HCT116 (cell line): ENCODE measurements at regions not wholly inside any gene's neighbourhood (a gene's known extent, or its start where the extent isn't known, plus 50 kb on each side); places are given as distances from the start of the nearest gene placed in this dataset.

ENCODE experiments used
- ATAC-seq: fragments of 200-7000 bp; cut with Tn5 transposase; 2 replicates; pipeline ENCODE4 v1.9.1; 2020; ENCODE audit warnings: mild to moderate bottlenecking, moderate library complexity
- BruUV-seq: library from RNA; stranded (reverse); fragments of 400-500 nt; replicated peaks from 2 replicates; lab custom pipeline; 2021; lab: Mats Ljungman, UMichigan
- CTCF ChIA-PET: fragments of 300-600 bp; sonication (Branson Sonifier 250); formaldehyde crosslinking; loops from one replicate; lab custom pipeline; 2021; ENCODE audit warnings: antibody characterized with exemption; lab: Charles Lee
- POLR2A ChIA-PET: fragments of 300-600, 350-600 bp; sonication (Branson Sonifier 250); formaldehyde crosslinking; loops from one replicate; lab custom pipeline; 2021; ENCODE audit warnings: antibody characterized with exemption; lab: Charles Lee
- RAD21 ChIA-PET, 2 experiments: fragments of 300-600 bp; sonication (Branson Sonifier 250); formaldehyde crosslinking; loops; one replicate each; lab custom pipeline; 2023; ENCODE audit warnings: low total read pairs in 2 of 2; ENCODE audit not compliant: uncharacterized antibody in 2 of 2, unreplicated experiment in 2 of 2, low non-redundant PET in 1 of 2; lab: Charles Lee
- DNase-seq: peaks from one replicate; pipeline ENCODE4 v3.0.0-alpha.2; 2010; ENCODE audit warnings: low read depth, low spot score
- H2AFZ ChIP-seq: fragments of 200-600 bp; shearing (Covaris generic), sonication (generic); 2 replicates; pipeline ENCODE4 v1.6.1; 2017; ENCODE audit warnings: low read depth, mixed run types, mixed read lengths, antibody characterized with exemption, low read length; ENCODE audit not compliant: poor library complexity, severe bottlenecking
- H3K27ac ChIP-seq: 2 replicates; pipeline ENCODE4 v1.5.1; 2012; ENCODE audit warnings: low read depth, low read length
- H3K27me3 ChIP-seq: fragments of 200-600 bp; sonication (generic); 2 replicates; pipeline ENCODE4 v1.6.1; 2016; ENCODE audit warnings: mixed run types, low read length, mixed read lengths; ENCODE audit not compliant: insufficient read depth
- H3K36me3 ChIP-seq, 2 experiments: fragments of 200-500 bp in 1 of 2; fragments of 200-600 bp in 1 of 2; sonication (Bioruptor generic) in 1 of 2; sonication (generic) in 1 of 2; 2 replicates each; pipeline versions ENCODE4 v1.5.1 to v1.6.1; 2014 to 2016; ENCODE audit warnings: low read length in 2 of 2, inconsistent platforms in 1 of 2, mixed read lengths in 1 of 2, mixed run types in 1 of 2; ENCODE audit not compliant: insufficient read depth in 2 of 2, control insufficient read depth in 1 of 2
- H3K4me1 ChIP-seq, 2 experiments: fragments of 200-600 bp in 1 of 2; sonication (generic) in 1 of 2; 2 replicates each; pipeline versions ENCODE4 v1.5.1 to v1.6.1; 2012 to 2017; ENCODE audit warnings: low read length in 2 of 2, inconsistent platforms in 1 of 2, mild to moderate bottlenecking in 1 of 2, mixed read lengths in 1 of 2, mixed run types in 1 of 2, moderate library complexity in 1 of 2; ENCODE audit not compliant: insufficient read depth in 2 of 2, control insufficient read depth in 1 of 2
- H3K4me2 ChIP-seq: fragments of 200-600 bp; sonication (generic); 2 replicates; pipeline ENCODE4 v1.6.1; 2017; ENCODE audit warnings: mixed run types, low read length, mixed read lengths
- H3K4me3 ChIP-seq, 2 experiments: fragments of 200-600 bp in 1 of 2; sonication (generic) in 1 of 2; replicated peaks in 1 of 2; 2 replicates each; pipeline ENCODE4 v1.5.1; 2011 to 2016; ENCODE audit warnings: low read length in 2 of 2, control low read depth in 1 of 2, low read depth in 1 of 2, mild to moderate bottlenecking in 1 of 2, mixed read lengths in 1 of 2, mixed run types in 1 of 2
- H3K79me2 ChIP-seq: fragments of 200-600 bp; sonication (generic); 2 replicates; pipeline ENCODE4 v1.6.1; 2017; ENCODE audit warnings: mild to moderate bottlenecking, mixed run types, low read length, moderate library complexity, mixed read lengths; ENCODE audit not compliant: insufficient read depth
- H3K9ac ChIP-seq: fragments of 200-600 bp; sonication (generic); 2 replicates; pipeline ENCODE4 v1.6.1; 2016; ENCODE audit warnings: low read length, mixed read lengths
- H3K9me2 ChIP-seq: fragments of 200-600 bp; sonication (generic), shearing (Covaris generic); 2 replicates; pipeline ENCODE4 v1.6.1; 2017; ENCODE audit warnings: mixed run types, mild to moderate bottlenecking, moderate library complexity; ENCODE audit not compliant: insufficient read depth
- H3K9me3 ChIP-seq, 2 experiments: fragments of 200-500 bp in 1 of 2; fragments of 200-600 bp in 1 of 2; sonication (Bioruptor generic) in 1 of 2; sonication (generic) in 1 of 2; 2 replicates each; pipeline ENCODE4 v1.6.1; 2014 to 2017; ENCODE audit warnings: low read length in 2 of 2, mixed read lengths in 2 of 2, inconsistent platforms in 1 of 2, low read depth in 1 of 2, mild to moderate bottlenecking in 1 of 2, mixed run types in 1 of 2, moderate library complexity in 1 of 2; ENCODE audit not compliant: control insufficient read depth in 1 of 2, insufficient read depth in 1 of 2
- H4K20me1 ChIP-seq: fragments of 200-600 bp; sonication (generic), shearing (Covaris generic); 2 replicates; pipeline ENCODE4 v1.6.1; 2017; ENCODE audit warnings: mixed run types, mild to moderate bottlenecking, moderate library complexity; ENCODE audit not compliant: insufficient read depth
- CEBPB ChIP-seq: IDR thresholded peaks from 2 replicates; pipeline ENCODE4 v1.6.1; 2012; ENCODE audit warnings: low read depth
- CTCF ChIP-seq, 3 experiments: fragments of 200-600 bp in 1 of 3; sonication (generic) in 1 of 3; IDR thresholded peaks in 2 of 3; conservative IDR thresholded peaks in 1 of 3; 2 replicates each; pipeline ENCODE4 v1.5.1; 2012 to 2017; ENCODE audit warnings: low read depth in 2 of 3, low read length in 2 of 3, antibody characterized with exemption in 1 of 3, borderline replicate concordance in 1 of 3, control low read depth in 1 of 3, mild to moderate bottlenecking in 1 of 3, mixed read lengths in 1 of 3, mixed run types in 1 of 3, moderate library complexity in 1 of 3; ENCODE audit not compliant: insufficient read depth in 1 of 3
- ELF1 ChIP-seq: IDR thresholded peaks from 2 replicates; pipeline ENCODE4 v1.6.1; 2012; ENCODE audit warnings: low read depth, borderline replicate concordance
- EZH2phosphoT487 ChIP-seq: fragments of 200-600 bp; IDR thresholded peaks from 2 replicates; pipeline ENCODE4 v1.6.1; 2018; ENCODE audit warnings: antibody characterized with exemption, borderline replicate concordance
- FOSL1 ChIP-seq: IDR thresholded peaks from 2 replicates; pipeline ENCODE4 v1.6.1; 2012; ENCODE audit warnings: low read depth
- JUND ChIP-seq: IDR thresholded peaks from 2 replicates; pipeline ENCODE4 v1.6.1; 2012
- MAX ChIP-seq: IDR thresholded peaks from 2 replicates; pipeline ENCODE4 v1.6.1; 2012
- POLR2AphosphoS5 ChIP-seq: IDR thresholded peaks from 2 replicates; pipeline ENCODE4 v1.6.1; 2011; ENCODE audit warnings: mild to moderate bottlenecking, low read depth, low read length, moderate library complexity
- RAD21 ChIP-seq: IDR thresholded peaks from 2 replicates; pipeline ENCODE4 v1.6.1; 2012; ENCODE audit warnings: low read depth, mild to moderate bottlenecking
- SIN3A ChIP-seq: IDR thresholded peaks from 2 replicates; pipeline ENCODE4 v1.6.1; 2012; ENCODE audit warnings: low read depth
- SP1 ChIP-seq: IDR thresholded peaks from 2 replicates; pipeline ENCODE4 v1.6.1; 2012; ENCODE audit warnings: low read depth
- SRF ChIP-seq: IDR thresholded peaks from 2 replicates; pipeline ENCODE4 v1.6.1; 2012; ENCODE audit warnings: low read depth
- ZFX ChIP-seq: fragments of 450-650 bp; IDR thresholded peaks from 2 replicates; pipeline ENCODE4 v1.6.1; 2017
- ZNF274 ChIP-seq: fragments of 200-500 bp; sonication (Bioruptor generic); IDR thresholded peaks from 2 replicates; pipeline ENCODE4 v1.6.1; 2014; ENCODE audit warnings: mild to moderate bottlenecking, low read depth, low read length, inconsistent platforms
- intact Hi-C: fragments of 100-400 bp; cut with micrococcal nuclease; formaldehyde crosslinking; loops from 2 replicates; pipeline ENCODE4 v1.10.0; 2022
- TF ChIP-seq, protein P1 (sequence below): IDR thresholded peaks from 2 replicates; pipeline ENCODE4 v1.6.1; 2012; ENCODE audit warnings: low read depth
- TF ChIP-seq, protein P2 (sequence below): IDR thresholded peaks from 2 replicates; pipeline ENCODE4 v1.6.1; 2012

GRCh38 chr11:71124127-71124526 is 128.2 kb downstream of the SHANK2 start:
- DNase-seq (no peak), ATAC-seq (no peak)
- Histone ChIP-seq H3K4me1 (peaks cover 0 to 8% of the 10 kb centered on the region in 2 experiments; a peak in 2 of 4 replicates), H4K20me1 (no peaks in the 10 kb centered on the region), H3K9me2 (no peaks in the 10 kb centered on the region), H3K9ac (no peak overlapping the region), H3K4me2 (no peak overlapping the region), H3K36me3 (no peaks in the 10 kb centered on the region), H3K4me3 (no peak overlapping the region), H3K79me2 (no peaks in the 10 kb centered on the region), H3K9me3 (no peaks in the 10 kb centered on the region), H3K27me3 (no peaks in the 10 kb centered on the region), H3K27ac (no peak overlapping the region), H2AFZ (no peak overlapping the region)
- intact Hi-C loops: no loop called here
- ChIA-PET POLR2A (no interaction called here), RAD21 (no interaction called here), CTCF (no interaction called here)
- BruUV-seq: no TSS peak
- TF ChIP-seq, protein P1, sequence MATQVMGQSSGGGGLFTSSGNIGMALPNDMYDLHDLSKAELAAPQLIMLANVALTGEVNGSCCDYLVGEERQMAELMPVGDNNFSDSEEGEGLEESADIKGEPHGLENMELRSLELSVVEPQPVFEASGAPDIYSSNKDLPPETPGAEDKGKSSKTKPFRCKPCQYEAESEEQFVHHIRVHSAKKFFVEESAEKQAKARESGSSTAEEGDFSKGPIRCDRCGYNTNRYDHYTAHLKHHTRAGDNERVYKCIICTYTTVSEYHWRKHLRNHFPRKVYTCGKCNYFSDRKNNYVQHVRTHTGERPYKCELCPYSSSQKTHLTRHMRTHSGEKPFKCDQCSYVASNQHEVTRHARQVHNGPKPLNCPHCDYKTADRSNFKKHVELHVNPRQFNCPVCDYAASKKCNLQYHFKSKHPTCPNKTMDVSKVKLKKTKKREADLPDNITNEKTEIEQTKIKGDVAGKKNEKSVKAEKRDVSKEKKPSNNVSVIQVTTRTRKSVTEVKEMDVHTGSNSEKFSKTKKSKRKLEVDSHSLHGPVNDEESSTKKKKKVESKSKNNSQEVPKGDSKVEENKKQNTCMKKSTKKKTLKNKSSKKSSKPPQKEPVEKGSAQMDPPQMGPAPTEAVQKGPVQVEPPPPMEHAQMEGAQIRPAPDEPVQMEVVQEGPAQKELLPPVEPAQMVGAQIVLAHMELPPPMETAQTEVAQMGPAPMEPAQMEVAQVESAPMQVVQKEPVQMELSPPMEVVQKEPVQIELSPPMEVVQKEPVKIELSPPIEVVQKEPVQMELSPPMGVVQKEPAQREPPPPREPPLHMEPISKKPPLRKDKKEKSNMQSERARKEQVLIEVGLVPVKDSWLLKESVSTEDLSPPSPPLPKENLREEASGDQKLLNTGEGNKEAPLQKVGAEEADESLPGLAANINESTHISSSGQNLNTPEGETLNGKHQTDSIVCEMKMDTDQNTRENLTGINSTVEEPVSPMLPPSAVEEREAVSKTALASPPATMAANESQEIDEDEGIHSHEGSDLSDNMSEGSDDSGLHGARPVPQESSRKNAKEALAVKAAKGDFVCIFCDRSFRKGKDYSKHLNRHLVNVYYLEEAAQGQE: no peak
- TF ChIP-seq FOSL1 (no peak), CEBPB (no peak), JUND (no peak), SRF (no peak), SIN3A (no peak), CTCF (IDR thresholded peaks at IDR 0.05 in 2 of 3, conservative IDR thresholded peaks at IDR 0.05 in 1 of 3; ENCODE audit: borderline replicate concordance in 1 of 3, insufficient read depth in 1 of 3, low read depth in 2 of 3, low read length in 2 of 3) (no peak), ZNF274 (no peak), SP1 (no peak), EZH2phosphoT487 (no peak), RAD21 (no peak), ZFX (no peak), POLR2AphosphoS5 (no peak), ELF1 (no peak), MAX (no peak)
- TF ChIP-seq, protein P2, sequence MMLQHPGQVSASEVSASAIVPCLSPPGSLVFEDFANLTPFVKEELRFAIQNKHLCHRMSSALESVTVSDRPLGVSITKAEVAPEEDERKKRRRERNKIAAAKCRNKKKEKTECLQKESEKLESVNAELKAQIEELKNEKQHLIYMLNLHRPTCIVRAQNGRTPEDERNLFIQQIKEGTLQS: no peak
